WTC11 (cell line): ENCODE measurements at regions not wholly inside any gene's neighbourhood (a gene's known extent, or its start where the extent isn't known, plus 50 kb on each side); places are given as distances from the start of the nearest gene placed in this dataset.

Source experiments
- ATAC-seq: fragments of 200-7000 bp; cut with Tn5 transposase; 2 replicates; pipeline ENCODE4 v1.10.0; 2021; ENCODE audit warnings: mild to moderate bottlenecking, moderate library complexity
- CTCF ChIA-PET: fragments of 300-600 bp; sonication (Branson Sonifier 250); formaldehyde crosslinking; loops from one replicate; lab custom pipeline; 2021; ENCODE audit warnings: antibody characterized with exemption; lab: Charles Lee
- POLR2A ChIA-PET: fragments of 350-600 bp; sonication (Branson Sonifier 250); formaldehyde crosslinking; loops from one replicate; lab custom pipeline; 2021; ENCODE audit warnings: antibody characterized with exemption; lab: Charles Lee
- DNase-seq: peaks from one replicate; pipeline ENCODE4 v3.0.0; 2021; ENCODE audit warnings: low spot score
- H3K27ac Mint-ChIP-seq: 2 replicates; pipeline ENCODE4 v1.8.0; 2021; ENCODE audit warnings: mixed read lengths
- H3K27me3 Mint-ChIP-seq: 2 replicates; pipeline ENCODE4 v1.8.0; 2021; ENCODE audit warnings: low read depth, mild to moderate bottlenecking, moderate library complexity, mixed read lengths
- H3K36me3 Mint-ChIP-seq: 2 replicates; pipeline ENCODE4 v1.8.0; 2021; ENCODE audit warnings: mixed read lengths
- H3K4me1 Mint-ChIP-seq: 2 replicates; pipeline ENCODE4 v1.8.0; 2022; ENCODE audit warnings: mixed read lengths
- H3K4me3 Mint-ChIP-seq: 2 replicates; pipeline ENCODE4 v1.8.0; 2021; ENCODE audit warnings: mild to moderate bottlenecking, moderate library complexity, mixed read lengths
- H3K9me3 Mint-ChIP-seq: 2 replicates; pipeline ENCODE4 v1.8.0; 2021; ENCODE audit warnings: mixed read lengths
- CBFB ChIP-seq: sonication (generic); formaldehyde crosslinking; IDR thresholded peaks from 2 replicates; pipeline ENCODE4 v1.8.1; 2022; ENCODE audit warnings: mild to moderate bottlenecking, low read depth, missing genetic modification reagents
- E2F1 ChIP-seq: sonication (generic); formaldehyde crosslinking; IDR thresholded peaks from 2 replicates; pipeline ENCODE4 v1.8.0; 2022; ENCODE audit warnings: mild to moderate bottlenecking, missing genetic modification reagents
- E2F4 ChIP-seq: sonication (generic); formaldehyde crosslinking; IDR thresholded peaks from 2 replicates; pipeline ENCODE4 v1.8.1; 2022; ENCODE audit warnings: low read depth, mild to moderate bottlenecking, moderate library complexity, missing genetic modification reagents, borderline replicate concordance
- ELF4 ChIP-seq: sonication (generic); formaldehyde crosslinking; IDR thresholded peaks from 2 replicates; pipeline ENCODE4 v1.8.1; 2022; ENCODE audit warnings: low read depth, mild to moderate bottlenecking, moderate library complexity, missing genetic modification reagents
- ESRRA ChIP-seq: sonication (generic); formaldehyde crosslinking; IDR thresholded peaks from 2 replicates; pipeline ENCODE4 v1.8.1; 2022; ENCODE audit warnings: mild to moderate bottlenecking, missing genetic modification reagents, borderline replicate concordance
- FOXJ3 ChIP-seq: sonication (generic); formaldehyde crosslinking; IDR thresholded peaks from 2 replicates; pipeline ENCODE4 v1.9.0; 2021; ENCODE audit warnings: missing genetic modification reagents, mild to moderate bottlenecking, borderline replicate concordance
- FOXK1 ChIP-seq: sonication (generic); formaldehyde crosslinking; IDR thresholded peaks from 2 replicates; pipeline ENCODE4 v1.8.0; 2022; ENCODE audit warnings: mild to moderate bottlenecking, moderate library complexity, missing genetic modification reagents
- FOXP1 ChIP-seq: sonication (generic); formaldehyde crosslinking; IDR thresholded peaks from 2 replicates; pipeline ENCODE4 v1.8.0; 2022; ENCODE audit warnings: missing genetic modification reagents, mild to moderate bottlenecking, moderate library complexity, borderline replicate concordance
- GABPB1 ChIP-seq: sonication (generic); formaldehyde crosslinking; IDR thresholded peaks from 2 replicates; pipeline ENCODE4 v1.8.1; 2023; ENCODE audit warnings: mild to moderate bottlenecking, missing genetic modification reagents
- IRF2 ChIP-seq: sonication (generic); formaldehyde crosslinking; IDR thresholded peaks from 2 replicates; pipeline ENCODE4 v1.8.0; 2022; ENCODE audit warnings: low read depth, missing genetic modification reagents, borderline replicate concordance
- KAT7 ChIP-seq: sonication (generic); formaldehyde crosslinking; IDR thresholded peaks from 2 replicates; pipeline ENCODE4 v1.8.1; 2023; ENCODE audit warnings: missing genetic modification reagents, mild to moderate bottlenecking, borderline replicate concordance
- MLX ChIP-seq: sonication (generic); formaldehyde crosslinking; IDR thresholded peaks from 2 replicates; pipeline ENCODE4 v1.8.1; 2023; ENCODE audit warnings: mild to moderate bottlenecking, missing genetic modification reagents, moderate library complexity
- NFATC4 ChIP-seq: fragments of 250-450 bp; sonication (Bioruptor Pico); IDR thresholded peaks from 2 replicates; pipeline ENCODE4 v1.9.0; 2021; ENCODE audit warnings: mild to moderate bottlenecking
- NFE2L1 ChIP-seq: sonication (generic); formaldehyde crosslinking; IDR thresholded peaks from 2 replicates; pipeline ENCODE4 v1.8.1; 2023; ENCODE audit warnings: missing genetic modification reagents
- OVOL2 ChIP-seq: fragments of 250-450 bp; sonication (Bioruptor Pico); IDR thresholded peaks from 2 replicates; pipeline ENCODE4 v1.9.0; 2021; ENCODE audit warnings: mild to moderate bottlenecking, borderline replicate concordance
- TP53 ChIP-seq: sonication (generic); formaldehyde crosslinking; IDR thresholded peaks from 2 replicates; pipeline ENCODE4 v1.8.1; 2023; ENCODE audit warnings: mild to moderate bottlenecking, missing genetic modification reagents
- USF1 ChIP-seq: sonication (generic); formaldehyde crosslinking; IDR thresholded peaks from 2 replicates; pipeline ENCODE4 v1.8.0; 2022; ENCODE audit warnings: mild to moderate bottlenecking, missing genetic modification reagents
- ZBTB43 ChIP-seq: sonication (generic); formaldehyde crosslinking; IDR thresholded peaks from 2 replicates; pipeline ENCODE4 v1.8.1; 2023; ENCODE audit warnings: mild to moderate bottlenecking, missing genetic modification reagents
- ZNF396 ChIP-seq: fragments of 250-450 bp; sonication (Bioruptor Pico); IDR thresholded peaks from 2 replicates; pipeline ENCODE4 v1.8.0; 2021; ENCODE audit warnings: mild to moderate bottlenecking, moderate library complexity, borderline replicate concordance
- TF ChIP-seq, protein P1 (sequence below): fragments of 250-450 bp; sonication (Bioruptor Pico); IDR thresholded peaks from 2 replicates; pipeline ENCODE4 v1.9.0; 2021; ENCODE audit warnings: mild to moderate bottlenecking
- TF ChIP-seq, protein P2 (sequence below): fragments of 250-450 bp; sonication (Bioruptor Pico); conservative IDR thresholded peaks from 2 replicates; pipeline ENCODE4 v1.9.0; 2021; ENCODE audit warnings: mild to moderate bottlenecking
- TF ChIP-seq, protein P3 (sequence below): sonication (generic); formaldehyde crosslinking; IDR thresholded peaks from 2 replicates; pipeline ENCODE4 v1.8.1; 2022; ENCODE audit warnings: low read depth, missing genetic modification reagents, borderline replicate concordance
- TF ChIP-seq, protein P4 (sequence below): sonication (generic); formaldehyde crosslinking; IDR thresholded peaks from 2 replicates; pipeline ENCODE4 v1.8.1; 2023; ENCODE audit warnings: mild to moderate bottlenecking, missing genetic modification reagents, moderate library complexity
- TF ChIP-seq, protein P5 (sequence below): sonication (generic); formaldehyde crosslinking; conservative IDR thresholded peaks from 2 replicates; pipeline ENCODE4 v1.8.1; 2022; ENCODE audit warnings: mild to moderate bottlenecking, missing genetic modification reagents

DNA sequence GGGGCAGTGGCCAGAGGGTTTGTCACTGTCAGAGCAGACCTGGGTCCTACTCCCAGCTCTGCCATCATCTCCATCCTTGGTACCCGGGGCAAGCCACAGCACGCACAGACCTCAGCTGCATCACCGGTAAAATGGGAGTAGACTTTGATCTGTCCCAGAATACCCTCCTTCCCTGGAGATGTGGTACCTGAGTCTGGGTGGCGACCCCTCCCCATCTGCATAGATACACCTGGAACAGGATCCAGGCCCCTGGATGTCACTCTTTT, 64.0 kb downstream of the ZFP36L2 start:
- H3K4me3 Mint-ChIP-seq: no peak overlapping the region
- DNase-seq: no peak
- ChIA-PET POLR2A (no interaction called here), CTCF (interaction anchor here (0.6 to 1.2 kb wide), 4 partner anchors 10 to 138 kb away, joined by 3 to 4 read pairs (median 3); no protein-coding TSS in a partner anchor)
- no peak for TF ChIP-seq OVOL2 (CRISPR knock-in tag)
- no peak for TF ChIP-seq NFATC4 (CRISPR knock-in tag)
- no peak for TF ChIP-seq NFE2L1 (CRISPR knock-in tag)
- TF ChIP-seq, protein P1, sequence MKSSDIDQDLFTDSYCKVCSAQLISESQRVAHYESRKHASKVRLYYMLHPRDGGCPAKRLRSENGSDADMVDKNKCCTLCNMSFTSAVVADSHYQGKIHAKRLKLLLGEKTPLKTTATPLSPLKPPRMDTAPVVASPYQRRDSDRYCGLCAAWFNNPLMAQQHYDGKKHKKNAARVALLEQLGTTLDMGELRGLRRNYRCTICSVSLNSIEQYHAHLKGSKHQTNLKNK (CRISPR knock-in tag): no peak
- TF ChIP-seq E2F1 (CRISPR knock-in tag): no peak
- TF ChIP-seq ZNF396 (CRISPR knock-in tag): no peak
- no peak for TF ChIP-seq FOXJ3 (CRISPR knock-in tag)
- TF ChIP-seq, protein P2, sequence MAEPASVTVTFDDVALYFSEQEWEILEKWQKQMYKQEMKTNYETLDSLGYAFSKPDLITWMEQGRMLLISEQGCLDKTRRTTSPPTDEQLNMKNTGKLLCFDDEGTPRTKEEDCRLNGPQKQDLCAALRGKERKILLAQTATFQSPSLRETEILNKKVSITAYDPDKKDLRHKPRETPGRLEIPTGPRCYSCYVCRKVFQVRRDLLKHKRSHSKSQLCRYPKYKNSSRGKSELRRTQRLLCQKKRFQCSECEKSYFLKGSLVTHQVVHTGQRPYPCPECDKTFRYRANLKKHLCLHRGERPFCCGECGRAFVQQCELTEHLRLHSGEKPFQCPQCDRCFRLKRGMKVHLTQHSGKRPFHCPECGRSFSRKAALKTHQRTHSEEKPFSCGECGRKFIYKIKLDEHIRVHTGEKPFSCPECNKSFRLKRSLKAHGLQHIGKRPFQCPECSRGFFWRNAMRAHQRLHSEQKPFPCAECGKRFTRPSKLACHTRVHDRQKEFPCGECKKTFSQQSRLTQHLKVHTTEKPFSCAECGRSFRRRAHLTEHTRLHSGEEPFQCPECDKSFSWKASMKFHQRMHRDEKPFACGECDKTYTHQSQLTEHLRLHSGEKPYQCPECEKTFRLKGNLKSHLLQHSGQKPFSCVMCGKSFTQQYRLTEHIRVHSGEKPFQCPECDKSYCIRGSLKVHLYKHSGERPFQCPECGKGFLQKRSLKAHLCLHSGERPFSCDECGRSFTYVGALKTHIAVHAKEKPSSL (CRISPR knock-in tag): no peak
- no peak for TF ChIP-seq CBFB
- TF ChIP-seq, protein P3, sequence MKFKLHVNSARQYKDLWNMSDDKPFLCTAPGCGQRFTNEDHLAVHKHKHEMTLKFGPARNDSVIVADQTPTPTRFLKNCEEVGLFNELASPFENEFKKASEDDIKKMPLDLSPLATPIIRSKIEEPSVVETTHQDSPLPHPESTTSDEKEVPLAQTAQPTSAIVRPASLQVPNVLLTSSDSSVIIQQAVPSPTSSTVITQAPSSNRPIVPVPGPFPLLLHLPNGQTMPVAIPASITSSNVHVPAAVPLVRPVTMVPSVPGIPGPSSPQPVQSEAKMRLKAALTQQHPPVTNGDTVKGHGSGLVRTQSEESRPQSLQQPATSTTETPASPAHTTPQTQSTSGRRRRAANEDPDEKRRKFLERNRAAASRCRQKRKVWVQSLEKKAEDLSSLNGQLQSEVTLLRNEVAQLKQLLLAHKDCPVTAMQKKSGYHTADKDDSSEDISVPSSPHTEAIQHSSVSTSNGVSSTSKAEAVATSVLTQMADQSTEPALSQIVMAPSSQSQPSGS (CRISPR knock-in tag): no peak
- TF ChIP-seq FOXK1 (CRISPR knock-in tag): no peak
- TF ChIP-seq IRF2: no peak
- TF ChIP-seq TP53 (CRISPR knock-in tag): no peak
- TF ChIP-seq, protein P4, sequence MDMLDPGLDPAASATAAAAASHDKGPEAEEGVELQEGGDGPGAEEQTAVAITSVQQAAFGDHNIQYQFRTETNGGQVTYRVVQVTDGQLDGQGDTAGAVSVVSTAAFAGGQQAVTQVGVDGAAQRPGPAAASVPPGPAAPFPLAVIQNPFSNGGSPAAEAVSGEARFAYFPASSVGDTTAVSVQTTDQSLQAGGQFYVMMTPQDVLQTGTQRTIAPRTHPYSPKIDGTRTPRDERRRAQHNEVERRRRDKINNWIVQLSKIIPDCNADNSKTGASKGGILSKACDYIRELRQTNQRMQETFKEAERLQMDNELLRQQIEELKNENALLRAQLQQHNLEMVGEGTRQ (CRISPR knock-in tag): no peak
- TF ChIP-seq ELF4 (CRISPR knock-in tag): no peak
- no peak for TF ChIP-seq MLX
- H3K9me3 Mint-ChIP-seq: no peaks in the 10 kb centered on the region
- no peaks in the 10 kb centered on the region for H3K36me3 Mint-ChIP-seq
- no peak overlapping the region for H3K27ac Mint-ChIP-seq
- H3K27me3 Mint-ChIP-seq: no peaks in the 10 kb centered on the region
- peaks cover 11% of the 10 kb centered on the region for H3K4me1 Mint-ChIP-seq
- ATAC-seq: no peak

DNA sequence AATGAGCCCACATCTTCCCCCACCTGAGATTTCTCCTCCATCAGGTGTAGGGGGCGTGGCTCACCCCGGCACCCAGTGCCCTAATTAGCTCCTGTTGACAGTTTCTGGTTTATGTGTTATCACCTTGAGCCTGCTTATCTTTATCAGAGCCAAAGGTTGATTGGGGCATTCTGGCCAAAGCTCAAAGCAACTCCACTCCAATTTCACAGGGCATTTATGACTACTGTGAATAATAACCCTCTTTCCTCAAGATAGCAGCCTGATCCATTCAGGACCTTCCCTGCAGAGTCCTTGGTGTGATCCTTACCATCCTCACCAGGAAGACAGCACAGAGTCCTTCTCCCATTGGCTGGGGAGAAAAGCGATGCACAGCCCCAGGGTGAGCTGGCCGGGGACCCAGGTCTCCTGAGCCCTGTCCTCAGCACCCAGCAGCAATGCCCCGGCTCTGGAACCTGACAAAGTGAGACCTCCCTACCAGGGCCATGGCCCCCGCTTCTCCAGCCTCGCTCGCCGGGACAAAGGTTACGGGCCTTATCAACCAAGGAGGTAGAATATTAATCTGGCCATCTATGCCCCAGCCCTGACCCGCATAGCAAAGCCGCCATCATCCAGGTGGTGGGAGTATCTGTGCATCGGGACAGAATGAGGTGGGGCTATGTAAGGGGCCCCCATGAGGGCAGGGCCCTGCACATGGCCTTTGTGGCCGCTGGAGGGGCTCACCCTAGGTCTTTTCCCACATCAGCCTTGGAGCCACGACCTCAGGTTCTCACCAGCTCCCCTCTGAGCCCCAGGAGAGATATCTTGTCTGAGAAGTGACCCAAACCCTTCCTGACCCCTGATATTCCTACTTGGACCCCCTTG, 64.5 kb downstream of the ZFP36L2 start:
- no peak overlapping the region for H3K27ac Mint-ChIP-seq
- ChIA-PET POLR2A (interaction anchor here (1.1 kb wide), 1 partner anchor 22 kb away, joined by 3 read pairs; no protein-coding TSS in a partner anchor), CTCF (interaction anchor here (0.6 to 1.4 kb wide), 5 partner anchors 10 to 138 kb away, joined by 3 to 4 read pairs (median 3); no protein-coding TSS in a partner anchor)
- no peak overlapping the region for H3K4me3 Mint-ChIP-seq
- no peak for DNase-seq
- no peak for ATAC-seq
- no peaks in the 10 kb centered on the region for H3K9me3 Mint-ChIP-seq
- H3K4me1 Mint-ChIP-seq: peaks cover 11% of the 10 kb centered on the region
- no peaks in the 10 kb centered on the region for H3K27me3 Mint-ChIP-seq
- no peaks in the 10 kb centered on the region for H3K36me3 Mint-ChIP-seq
- no peak for TF ChIP-seq ESRRA (CRISPR knock-in tag)
- no peak for TF ChIP-seq E2F4 (CRISPR knock-in tag)
- TF ChIP-seq USF1 (CRISPR knock-in tag): no peak
- no peak for TF ChIP-seq FOXP1 (CRISPR knock-in tag)
- TF ChIP-seq GABPB1: no peak
- TF ChIP-seq, protein P5, sequence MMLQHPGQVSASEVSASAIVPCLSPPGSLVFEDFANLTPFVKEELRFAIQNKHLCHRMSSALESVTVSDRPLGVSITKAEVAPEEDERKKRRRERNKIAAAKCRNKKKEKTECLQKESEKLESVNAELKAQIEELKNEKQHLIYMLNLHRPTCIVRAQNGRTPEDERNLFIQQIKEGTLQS (CRISPR knock-in tag): no peak
- no peak for TF ChIP-seq KAT7 (CRISPR knock-in tag)
- TF ChIP-seq ZBTB43 (CRISPR knock-in tag): no peak
